ENCODE measurements at regions not wholly inside any gene's neighbourhood (a gene's known extent, or its start where the extent isn't known, plus 50 kb on each side); places are given as distances from the start of the nearest gene placed in this dataset.

DNA sequence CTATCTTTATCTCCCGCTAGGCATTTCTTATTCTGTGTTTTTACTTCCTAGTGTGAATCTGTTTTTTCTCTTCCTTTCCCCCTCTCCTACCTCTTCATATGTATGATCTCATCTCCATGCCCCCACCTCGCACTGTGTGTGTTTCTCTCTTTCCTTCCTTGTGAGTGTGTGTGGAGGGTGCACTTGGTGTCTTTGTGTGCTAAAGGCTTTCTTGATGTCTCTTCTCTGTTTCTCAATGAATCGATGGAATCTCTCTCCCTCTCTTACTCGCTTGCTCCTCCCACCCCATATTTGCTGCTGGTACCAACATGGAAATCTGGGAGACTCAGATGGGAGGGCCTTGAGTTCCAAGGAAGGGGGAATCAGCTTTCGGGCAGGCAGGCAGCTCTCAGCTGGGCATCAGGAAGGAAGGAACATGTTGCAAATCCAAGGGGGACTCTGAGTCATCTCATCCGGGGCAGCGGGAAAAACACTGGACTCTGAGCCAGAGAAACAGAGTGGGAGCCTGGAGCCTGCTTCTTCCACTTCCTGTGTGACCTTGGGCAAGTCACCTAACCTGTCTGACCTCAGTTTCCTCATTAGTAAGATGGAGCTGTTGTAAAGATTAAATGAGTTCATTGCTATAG is 147.5 kb downstream of the PTPRU start:
- TF ChIP-seq, protein P1, sequence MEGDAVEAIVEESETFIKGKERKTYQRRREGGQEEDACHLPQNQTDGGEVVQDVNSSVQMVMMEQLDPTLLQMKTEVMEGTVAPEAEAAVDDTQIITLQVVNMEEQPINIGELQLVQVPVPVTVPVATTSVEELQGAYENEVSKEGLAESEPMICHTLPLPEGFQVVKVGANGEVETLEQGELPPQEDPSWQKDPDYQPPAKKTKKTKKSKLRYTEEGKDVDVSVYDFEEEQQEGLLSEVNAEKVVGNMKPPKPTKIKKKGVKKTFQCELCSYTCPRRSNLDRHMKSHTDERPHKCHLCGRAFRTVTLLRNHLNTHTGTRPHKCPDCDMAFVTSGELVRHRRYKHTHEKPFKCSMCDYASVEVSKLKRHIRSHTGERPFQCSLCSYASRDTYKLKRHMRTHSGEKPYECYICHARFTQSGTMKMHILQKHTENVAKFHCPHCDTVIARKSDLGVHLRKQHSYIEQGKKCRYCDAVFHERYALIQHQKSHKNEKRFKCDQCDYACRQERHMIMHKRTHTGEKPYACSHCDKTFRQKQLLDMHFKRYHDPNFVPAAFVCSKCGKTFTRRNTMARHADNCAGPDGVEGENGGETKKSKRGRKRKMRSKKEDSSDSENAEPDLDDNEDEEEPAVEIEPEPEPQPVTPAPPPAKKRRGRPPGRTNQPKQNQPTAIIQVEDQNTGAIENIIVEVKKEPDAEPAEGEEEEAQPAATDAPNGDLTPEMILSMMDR (conservative IDR thresholded peaks at IDR 0.05; ENCODE audit: low read depth, low read length), result no peak
- DNase-seq (ENCODE audit: low read depth), result no peak
- no peak overlapping the region for H3K4me3 ChIP-seq (ENCODE audit: low read depth, low read length)

DNA sequence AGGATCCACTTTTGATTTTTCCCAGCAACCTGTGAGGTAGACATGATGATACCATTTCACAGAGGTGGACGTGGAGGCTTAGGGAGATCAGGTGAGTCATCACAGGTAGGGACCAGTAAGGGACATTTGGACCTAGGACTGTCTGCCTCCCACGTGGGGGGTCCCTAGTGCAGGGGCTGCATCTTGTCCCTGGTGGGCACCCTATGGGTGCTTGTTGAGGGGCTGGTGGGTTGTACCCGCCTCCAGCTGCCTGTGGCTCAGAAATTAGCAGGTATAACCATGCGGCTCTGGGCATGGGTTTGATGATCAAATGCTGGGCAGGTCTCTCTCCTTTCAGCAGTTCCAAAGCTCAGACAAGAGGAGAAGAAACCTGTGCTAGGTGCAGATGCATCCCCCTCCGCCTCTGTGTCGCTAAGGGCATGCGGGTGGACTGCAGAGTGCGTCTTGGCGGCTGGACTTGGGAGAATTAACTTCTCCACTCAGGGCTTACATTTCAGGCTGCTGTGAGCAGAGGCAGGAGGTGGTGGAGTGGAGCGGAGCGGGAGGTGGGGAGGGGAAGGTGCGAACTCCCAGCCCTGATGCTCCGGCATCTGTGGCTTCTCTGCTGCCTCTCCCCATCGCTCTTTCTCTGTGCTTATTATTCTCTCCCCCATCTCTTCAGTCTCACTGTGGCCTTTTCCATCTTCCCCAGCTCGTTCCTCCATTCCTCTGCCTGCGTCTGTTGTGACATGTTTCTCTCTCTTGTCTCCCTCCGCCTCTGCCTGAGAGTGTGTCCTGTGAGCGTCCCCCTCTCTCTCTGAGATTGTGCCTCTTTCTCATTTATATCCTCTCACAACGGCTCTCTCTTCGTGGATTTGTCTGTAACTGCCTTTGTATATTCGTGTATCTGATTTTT is 146.8 kb downstream of the PTPRU start:
- no peak for DNase-seq (ENCODE audit: low read depth)
- H3K4me3 ChIP-seq (ENCODE audit: low read depth, low read length), result no peak overlapping the region
- TF ChIP-seq, protein P1 (conservative IDR thresholded peaks at IDR 0.05; ENCODE audit: low read depth, low read length), result no peak

- TF ChIP-seq, protein P1 (conservative IDR thresholded peaks at IDR 0.05; ENCODE audit: low read depth, low read length), result no peak
- no peak for DNase-seq (ENCODE audit: low read depth)
- no peak overlapping the region for H3K4me3 ChIP-seq (ENCODE audit: low read depth, low read length)
Observed at GRCh38 chr1:29381426-29381825, 145.1 kb downstream of the PTPRU start.

- TF ChIP-seq, protein P1 (conservative IDR thresholded peaks at IDR 0.05; ENCODE audit: low read depth, low read length), result no peak
- DNase-seq (ENCODE audit: low read depth), result no peak
- H3K4me3 ChIP-seq (ENCODE audit: low read depth, low read length), result no peak overlapping the region
Observed at GRCh38 chr1:29380532-29380931, 144.2 kb downstream of the PTPRU start.

DNA sequence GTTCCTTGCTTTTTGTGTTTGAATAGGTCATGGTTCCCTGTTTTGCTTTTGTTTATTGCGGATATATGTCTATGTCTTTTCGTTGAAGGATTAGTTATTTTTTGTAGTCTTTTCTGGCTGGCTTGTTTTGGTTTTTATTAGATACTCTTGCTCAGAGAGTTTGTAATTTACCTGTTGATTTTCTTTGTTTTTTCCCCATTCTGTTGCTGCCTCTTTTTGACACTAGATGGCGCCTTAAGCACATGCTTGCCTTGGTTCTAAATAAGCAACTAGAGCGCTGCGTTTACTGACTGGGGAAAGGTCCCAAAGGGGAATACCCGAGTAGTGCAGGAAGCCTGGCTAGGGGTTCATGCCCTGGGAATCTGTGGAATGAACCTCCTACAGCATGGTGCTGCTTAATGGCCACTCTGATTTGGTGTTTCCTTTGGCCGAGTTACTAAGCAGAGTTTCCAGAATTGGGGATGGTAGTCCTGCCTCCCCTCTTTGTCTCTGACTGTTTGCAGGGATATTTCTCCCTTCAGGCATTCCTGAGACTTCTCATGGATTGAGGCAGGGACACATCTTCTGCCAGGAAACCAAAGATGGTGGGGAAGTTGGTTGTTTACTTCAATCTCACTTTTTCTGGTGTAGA is 143.2 kb downstream of the PTPRU start:
- DNase-seq (ENCODE audit: low read depth), result peak; percentile 18
- TF ChIP-seq, protein P1 (conservative IDR thresholded peaks at IDR 0.05; ENCODE audit: low read depth, low read length), result peak; percentile 88

More for the DNA sequence above, 143.2 kb downstream of the PTPRU start:
- no peak overlapping the region for H3K4me3 ChIP-seq (ENCODE audit: low read depth, low read length)

Measured in epithelial cell of proximal tubule (primary cell).